ENCODE measurements at regions not wholly inside any gene's neighbourhood (a gene's known extent, or its start where the extent isn't known, plus 50 kb on each side); places are given as distances from the start of the nearest gene placed in this dataset.

- Mint-ChIP-seq H3K4me1 (no peaks in the 10 kb centered on the region), H3K4me3 (no peak overlapping the region), H3K9me3 (peaks cover 3% of the 10 kb centered on the region), H3K27me3 (ENCODE audit: low read depth) (no peaks in the 10 kb centered on the region), H3K27ac (no peak overlapping the region), H3K36me3 (no peaks in the 10 kb centered on the region)
- no peak for TF ChIP-seq CTCF (IDR thresholded peaks at IDR 0.05; ENCODE audit: unreplicated experiment)
- DNase-seq (ENCODE audit: low spot score in 2 of 2, unreplicated experiment in 2 of 2), result no peak
These were observed 81.2 kb upstream of the ETV6 start for GRCh38 chr12:11568155-11568761.

- Mint-ChIP-seq H3K36me3 (peaks cover 1% of the 10 kb centered on the region), H3K4me1 (no peaks in the 10 kb centered on the region), H3K4me3 (no peak overlapping the region), H3K27me3 (ENCODE audit: low read depth) (no peaks in the 10 kb centered on the region), H3K27ac (no peak overlapping the region), H3K9me3 (peaks cover 4% of the 10 kb centered on the region)
- no peak for DNase-seq (ENCODE audit: low spot score in 2 of 2, unreplicated experiment in 2 of 2)
- no peak for TF ChIP-seq CTCF (IDR thresholded peaks at IDR 0.05; ENCODE audit: unreplicated experiment)
These were observed 80.6 kb upstream of the ETV6 start for GRCh38 chr12:11568762-11569478.

- no peak for TF ChIP-seq CTCF (IDR thresholded peaks at IDR 0.05; ENCODE audit: unreplicated experiment)
- peaks cover 10% of the 10 kb centered on the region for H3K9me3 Mint-ChIP-seq
- no peaks in the 10 kb centered on the region for H3K27me3 Mint-ChIP-seq (ENCODE audit: low read depth)
- no peaks in the 10 kb centered on the region for H3K4me1 Mint-ChIP-seq
- no peak overlapping the region for H3K27ac Mint-ChIP-seq
- no peak overlapping the region for H3K4me3 Mint-ChIP-seq
- DNase-seq (ENCODE audit: low spot score in 2 of 2, unreplicated experiment in 2 of 2), result no peak
- H3K36me3 Mint-ChIP-seq, result peaks cover 5% of the 10 kb centered on the region
These were observed 79.8 kb upstream of the ETV6 start for GRCh38 chr12:11569716-11570115.

- peaks cover 5% of the 10 kb centered on the region for H3K36me3 Mint-ChIP-seq
- no peak overlapping the region for H3K4me3 Mint-ChIP-seq
- no peak for TF ChIP-seq CTCF (IDR thresholded peaks at IDR 0.05; ENCODE audit: unreplicated experiment)
- peaks cover 14% of the 10 kb centered on the region for H3K9me3 Mint-ChIP-seq
- H3K4me1 Mint-ChIP-seq, result no peaks in the 10 kb centered on the region
- H3K27ac Mint-ChIP-seq, result no peak overlapping the region
- H3K27me3 Mint-ChIP-seq (ENCODE audit: low read depth), result no peaks in the 10 kb centered on the region
- no peak for DNase-seq (ENCODE audit: low spot score in 2 of 2, unreplicated experiment in 2 of 2)
These were observed 75.6 kb upstream of the ETV6 start for GRCh38 chr12:11573880-11574279.

- no peak for DNase-seq (ENCODE audit: low spot score in 2 of 2, unreplicated experiment in 2 of 2)
- H3K27ac Mint-ChIP-seq, result no peak overlapping the region
- no peak for TF ChIP-seq CTCF (IDR thresholded peaks at IDR 0.05; ENCODE audit: unreplicated experiment)
These were observed 73.4 kb upstream of the ETV6 start for GRCh38 chr12:11576104-11576503.

More at GRCh38 chr12:11576104-11576503, 73.4 kb upstream of the ETV6 start:
- Mint-ChIP-seq H3K4me3 (no peak overlapping the region), H3K36me3 (peaks cover 5% of the 10 kb centered on the region), H3K4me1 (no peaks in the 10 kb centered on the region), H3K27me3 (ENCODE audit: low read depth) (no peaks in the 10 kb centered on the region), H3K9me3 (peaks cover 14% of the 10 kb centered on the region)

All from mesothelial cell of epicardium (in vitro differentiated cells).